Cardiac muscle cell (in vitro differentiated cells and primary cell): ENCODE measurements at regions not wholly inside any gene's neighbourhood (a gene's known extent, or its start where the extent isn't known, plus 50 kb on each side); places are given as distances from the start of the nearest gene placed in this dataset.

Experiments
- DNase-seq, 2 donors: peaks; one replicate each; pipeline versions ENCODE4 v3.0.0 to v3.0.0-alpha.2; 2010 to 2017; ENCODE audit warnings: low read depth in 1 of 2, low spot score in 1 of 2
- H3K27ac ChIP-seq: fragments of 200-600 bp; sonication (generic); 2 replicates; pipeline ENCODE4 v1.5.1; 2016
- H3K27me3 ChIP-seq: fragments of 200-600 bp; sonication (generic); 2 replicates; pipeline ENCODE4 v1.6.0; 2016; ENCODE audit warnings: control low read depth
- H3K36me3 ChIP-seq: fragments of 200-600 bp; sonication (generic); 2 replicates; pipeline ENCODE4 v1.5.1; 2016; ENCODE audit warnings: control low read depth
- H3K4me1 ChIP-seq: fragments of 200-600 bp; sonication (generic); 2 replicates; pipeline ENCODE4 v1.8.1; 2017; ENCODE audit warnings: low read depth, mild to moderate bottlenecking, mixed run types
- H3K4me3 ChIP-seq: fragments of 200-600 bp; sonication (generic); 2 replicates; pipeline ENCODE4 v1.5.1; 2016; ENCODE audit warnings: mild to moderate bottlenecking
- H3K9me3 ChIP-seq: fragments of 200-600 bp; sonication (generic); 2 replicates; pipeline ENCODE4 v1.5.1; 2017; ENCODE audit warnings: low read depth, mild to moderate bottlenecking, control low read depth
- TF ChIP-seq, protein P1 (sequence below): IDR thresholded peaks from 2 replicates; pipeline ENCODE4 v1.5.1; 2012; ENCODE audit warnings: low read depth, mild to moderate bottlenecking, low read length

DNA sequence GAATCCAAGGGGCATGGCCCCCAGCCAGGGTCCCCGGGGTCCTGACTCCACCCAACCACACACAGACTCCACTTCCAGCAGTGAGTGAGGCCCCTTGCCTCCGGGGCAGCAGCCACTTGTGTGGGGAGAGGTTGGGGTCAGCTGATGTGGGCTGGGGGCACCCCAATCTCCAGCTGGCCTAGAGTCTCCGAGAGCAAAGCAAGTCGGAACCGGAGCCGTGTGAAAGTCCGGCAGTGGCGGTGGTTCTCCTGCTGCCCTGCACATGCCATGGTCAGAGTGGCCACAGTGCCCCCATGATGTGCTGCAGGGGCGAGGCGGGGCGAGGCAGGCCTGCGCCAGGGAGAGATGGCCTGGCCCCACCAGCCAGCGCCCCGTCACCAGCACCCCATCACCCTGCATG, 74.6 kb downstream of the PDGFA start:
- H3K4me1 ChIP-seq, result no peaks in the 10 kb centered on the region
- H3K27ac ChIP-seq, result no peak overlapping the region
- H3K9me3 ChIP-seq, result no peaks in the 10 kb centered on the region
- no peak overlapping the region for H3K4me3 ChIP-seq
- H3K36me3 ChIP-seq, result no peaks in the 10 kb centered on the region
- no peak for DNase-seq
- peaks cover 3% of the 10 kb centered on the region for H3K27me3 ChIP-seq
- TF ChIP-seq, protein P1, sequence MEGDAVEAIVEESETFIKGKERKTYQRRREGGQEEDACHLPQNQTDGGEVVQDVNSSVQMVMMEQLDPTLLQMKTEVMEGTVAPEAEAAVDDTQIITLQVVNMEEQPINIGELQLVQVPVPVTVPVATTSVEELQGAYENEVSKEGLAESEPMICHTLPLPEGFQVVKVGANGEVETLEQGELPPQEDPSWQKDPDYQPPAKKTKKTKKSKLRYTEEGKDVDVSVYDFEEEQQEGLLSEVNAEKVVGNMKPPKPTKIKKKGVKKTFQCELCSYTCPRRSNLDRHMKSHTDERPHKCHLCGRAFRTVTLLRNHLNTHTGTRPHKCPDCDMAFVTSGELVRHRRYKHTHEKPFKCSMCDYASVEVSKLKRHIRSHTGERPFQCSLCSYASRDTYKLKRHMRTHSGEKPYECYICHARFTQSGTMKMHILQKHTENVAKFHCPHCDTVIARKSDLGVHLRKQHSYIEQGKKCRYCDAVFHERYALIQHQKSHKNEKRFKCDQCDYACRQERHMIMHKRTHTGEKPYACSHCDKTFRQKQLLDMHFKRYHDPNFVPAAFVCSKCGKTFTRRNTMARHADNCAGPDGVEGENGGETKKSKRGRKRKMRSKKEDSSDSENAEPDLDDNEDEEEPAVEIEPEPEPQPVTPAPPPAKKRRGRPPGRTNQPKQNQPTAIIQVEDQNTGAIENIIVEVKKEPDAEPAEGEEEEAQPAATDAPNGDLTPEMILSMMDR, result no peak

DNA sequence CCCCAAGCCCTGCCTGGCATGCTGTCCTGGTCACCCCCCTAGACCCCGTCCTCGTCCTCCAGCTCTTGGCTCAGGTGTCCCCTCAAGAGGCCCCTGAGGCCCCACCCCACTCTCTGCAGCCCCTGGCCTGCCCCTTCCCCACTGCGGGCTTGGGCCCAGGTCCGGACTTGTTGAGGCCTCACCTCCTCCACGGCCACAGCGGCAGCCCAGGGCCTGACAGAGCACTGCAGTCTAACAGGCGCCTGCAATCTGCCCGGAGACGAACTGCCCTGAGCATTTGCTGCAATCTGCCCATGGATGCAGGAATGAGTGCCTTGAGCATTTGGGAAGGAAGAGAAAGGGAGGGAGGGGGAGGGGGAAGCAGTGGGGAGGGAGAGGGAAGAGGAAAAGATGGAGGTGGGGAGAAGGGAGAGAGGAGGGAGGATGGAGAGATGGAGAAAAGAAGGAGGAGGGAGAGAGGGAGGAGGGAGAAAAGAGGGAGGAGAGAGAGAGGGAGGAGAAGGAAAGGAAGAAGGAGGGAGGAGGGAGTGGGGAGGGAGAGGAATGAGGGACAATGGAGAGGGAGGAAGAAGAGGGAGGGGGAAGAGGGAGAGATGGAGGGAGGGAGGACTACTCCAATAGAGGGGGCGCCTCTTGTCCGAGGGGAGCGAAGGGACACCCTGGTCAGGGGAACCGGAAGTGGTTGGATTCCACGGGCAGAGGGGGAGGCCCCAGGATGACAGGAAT, 73.9 kb downstream of the PDGFA start:
- DNase-seq, result no peak
- Histone ChIP-seq H3K36me3 (no peaks in the 10 kb centered on the region), H3K27me3 (peaks cover 6% of the 10 kb centered on the region), H3K27ac (no peak overlapping the region), H3K9me3 (no peaks in the 10 kb centered on the region), H3K4me1 (no peaks in the 10 kb centered on the region), H3K4me3 (no peak overlapping the region)
- TF ChIP-seq, protein P1, result no peak

DNA sequence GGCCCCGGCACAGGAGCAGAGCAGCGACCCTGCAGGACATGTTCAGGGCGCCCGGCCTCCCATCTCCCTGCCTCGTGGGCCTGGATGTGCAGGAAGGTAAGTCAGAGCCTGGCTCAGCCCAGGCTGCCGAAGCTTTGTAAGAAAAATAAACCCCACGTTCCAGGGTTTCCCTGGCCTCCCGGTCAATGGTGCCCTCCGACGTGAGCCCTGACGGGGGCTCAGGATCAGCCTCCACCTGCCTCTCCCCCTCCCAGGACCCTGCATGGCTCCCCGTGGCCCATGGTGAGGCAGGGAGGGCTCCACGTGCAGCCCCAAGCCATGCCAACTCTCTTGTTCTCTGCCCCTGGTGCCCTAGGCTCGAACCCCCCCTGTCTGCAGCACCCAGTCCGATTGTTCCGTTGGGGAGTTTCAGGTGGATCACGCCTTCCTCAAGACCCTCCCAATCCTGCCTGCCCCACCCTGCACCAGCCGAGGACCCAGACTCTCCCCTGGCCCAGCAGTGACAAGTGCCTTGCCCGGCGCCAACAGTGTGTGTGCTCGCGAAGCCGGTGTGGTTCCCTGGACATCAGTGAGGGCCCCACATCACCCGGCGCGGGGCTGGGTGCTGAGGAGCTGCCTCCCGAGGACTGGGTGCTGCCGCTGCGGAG, 73.2 kb downstream of the PDGFA start:
- TF ChIP-seq, protein P1, result no peak
- H3K4me1 ChIP-seq, result no peaks in the 10 kb centered on the region
- no peaks in the 10 kb centered on the region for H3K36me3 ChIP-seq
- H3K27me3 ChIP-seq, result peaks cover 13% of the 10 kb centered on the region
- DNase-seq, result no peak
- no peak overlapping the region for H3K27ac ChIP-seq
- no peaks in the 10 kb centered on the region for H3K9me3 ChIP-seq
- H3K4me3 ChIP-seq, result no peak overlapping the region
